Stimulated activated CD8-positive, alpha-beta memory T cell treated with anti-CD3 and anti-CD28 coated beads, Interleukin-15, amount 100 ng/mL, for 24 hours (primary cell): ENCODE measurements at regions not wholly inside any gene's neighbourhood (a gene's known extent, or its start where the extent isn't known, plus 50 kb on each side); places are given as distances from the start of the nearest gene placed in this dataset.

Experiments used
- DNase-seq: peaks from one replicate; pipeline ENCODE4 v3.0.0-alpha.2; 2020; ENCODE audit warnings: low read depth

DNA sequence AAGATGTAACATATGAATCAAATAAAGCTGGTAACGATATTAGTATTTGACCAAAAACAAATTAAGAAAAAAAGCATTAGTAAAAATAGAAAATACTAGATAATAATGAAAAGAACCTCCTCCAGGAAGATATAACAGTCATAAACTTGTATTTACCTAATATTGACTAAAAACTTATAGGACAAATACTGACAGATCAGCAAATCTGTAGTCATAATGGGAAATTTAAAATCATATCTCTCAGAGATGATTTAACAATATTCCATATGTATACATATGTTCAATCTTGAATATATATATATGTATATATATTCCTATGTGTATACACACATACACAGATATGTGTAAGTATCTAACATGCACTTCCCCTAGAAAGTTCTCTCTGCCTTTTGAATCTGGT lies 52.0 kb upstream of the FGGY start:
- DNase-seq: no peak
